ENCODE measurements at regions not wholly inside any gene's neighbourhood (a gene's known extent, or its start where the extent isn't known, plus 50 kb on each side); places are given as distances from the start of the nearest gene placed in this dataset.

- no peak overlapping the region for H3K27ac Mint-ChIP-seq
- peaks cover 10 to 13% of the 10 kb centered on the region in 2 donors for H3K9me3 Mint-ChIP-seq
Observed at GRCh38 chr2:49640630-49641029, 486.3 kb upstream of the FSHR start.

DNA sequence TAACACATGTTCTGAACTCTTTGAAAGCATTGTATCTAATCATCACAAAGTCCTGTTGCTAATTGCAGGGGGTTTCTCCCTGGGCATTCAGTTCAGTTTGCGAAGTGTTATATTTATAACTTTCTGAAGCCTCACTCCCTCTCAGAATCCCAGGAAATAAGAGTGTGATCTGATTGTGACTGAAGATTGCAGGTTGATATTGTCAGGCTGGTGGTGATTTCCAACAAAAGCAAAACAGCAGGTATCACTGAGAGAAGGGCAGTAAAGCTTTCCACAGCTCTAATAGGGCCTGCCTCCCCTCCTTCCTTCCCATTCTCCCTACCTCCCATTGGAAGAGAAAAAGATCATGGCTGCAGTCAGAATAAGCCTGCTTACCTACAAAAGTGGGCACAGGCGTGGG, 466.7 kb upstream of the FSHR start:
- H3K9me3 ChIP-seq (ENCODE audit: control insufficient read depth, insufficient read depth, low read length): no peaks in the 10 kb centered on the region

More at GRCh38 chr2:49640630-49641029, 486.3 kb upstream of the FSHR start:
- WGBS (ENCODE audit: insufficient coverage): 67% methylated on average over 1 of the region's 1 CpG
- H3K27ac ChIP-seq (ENCODE audit: low read length): no peak overlapping the region
- no peaks in the 10 kb centered on the region for H3K4me1 ChIP-seq (ENCODE audit: control insufficient read depth, insufficient read depth, low read length)
- no peak for DNase-seq
- no peaks in the 10 kb centered on the region for H3K9me3 ChIP-seq (ENCODE audit: control insufficient read depth, insufficient read depth, low read length)
- TF ChIP-seq, protein P1, sequence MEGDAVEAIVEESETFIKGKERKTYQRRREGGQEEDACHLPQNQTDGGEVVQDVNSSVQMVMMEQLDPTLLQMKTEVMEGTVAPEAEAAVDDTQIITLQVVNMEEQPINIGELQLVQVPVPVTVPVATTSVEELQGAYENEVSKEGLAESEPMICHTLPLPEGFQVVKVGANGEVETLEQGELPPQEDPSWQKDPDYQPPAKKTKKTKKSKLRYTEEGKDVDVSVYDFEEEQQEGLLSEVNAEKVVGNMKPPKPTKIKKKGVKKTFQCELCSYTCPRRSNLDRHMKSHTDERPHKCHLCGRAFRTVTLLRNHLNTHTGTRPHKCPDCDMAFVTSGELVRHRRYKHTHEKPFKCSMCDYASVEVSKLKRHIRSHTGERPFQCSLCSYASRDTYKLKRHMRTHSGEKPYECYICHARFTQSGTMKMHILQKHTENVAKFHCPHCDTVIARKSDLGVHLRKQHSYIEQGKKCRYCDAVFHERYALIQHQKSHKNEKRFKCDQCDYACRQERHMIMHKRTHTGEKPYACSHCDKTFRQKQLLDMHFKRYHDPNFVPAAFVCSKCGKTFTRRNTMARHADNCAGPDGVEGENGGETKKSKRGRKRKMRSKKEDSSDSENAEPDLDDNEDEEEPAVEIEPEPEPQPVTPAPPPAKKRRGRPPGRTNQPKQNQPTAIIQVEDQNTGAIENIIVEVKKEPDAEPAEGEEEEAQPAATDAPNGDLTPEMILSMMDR (IDR thresholded peaks at IDR 0.05): no peak
- no peak for ATAC-seq
- no peaks in the 10 kb centered on the region for H3K27me3 ChIP-seq (ENCODE audit: control insufficient read depth, insufficient read depth, low read length)
- no peak overlapping the region for H3K4me3 ChIP-seq (ENCODE audit: low read length)
- intact Hi-C loops (cut with micrococcal nuclease): no loop called here
- H3K36me3 Mint-ChIP-seq: no peaks in the 10 kb centered on the region
- no peak overlapping the region for H3K4me3 Mint-ChIP-seq
- no peaks in the 10 kb centered on the region for H3K36me3 ChIP-seq (ENCODE audit: control insufficient read depth, insufficient read depth, low read length)
- H3K4me1 Mint-ChIP-seq: no peaks in the 10 kb centered on the region
- no peaks in the 10 kb centered on the region for H3K27me3 Mint-ChIP-seq (ENCODE audit: low read depth in 2 of 2)

DNA sequence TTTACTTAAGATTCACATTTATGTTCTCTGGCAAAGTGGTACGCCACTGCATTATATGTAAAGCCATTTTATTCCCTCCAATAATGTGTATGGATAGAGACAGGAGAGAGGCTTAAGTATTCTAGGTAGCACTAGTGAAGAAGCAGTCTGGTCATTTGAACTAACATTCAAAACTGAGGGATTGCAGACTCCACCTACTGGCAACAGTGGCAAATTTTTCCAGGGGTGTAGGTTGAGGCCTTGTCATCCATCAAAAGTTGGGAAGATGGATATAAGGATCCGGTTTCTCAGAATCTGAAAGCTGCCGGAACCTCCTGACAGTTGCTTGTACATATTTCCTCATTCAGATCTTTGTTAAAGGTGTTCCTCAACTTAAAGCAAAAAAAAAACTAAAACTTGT, 465.5 kb upstream of the FSHR start:
- intact Hi-C loops (cut with micrococcal nuclease): no loop called here
- H3K4me3 Mint-ChIP-seq: no peak overlapping the region
- H3K9me3 ChIP-seq (ENCODE audit: control insufficient read depth, insufficient read depth, low read length): no peaks in the 10 kb centered on the region
- no peaks in the 10 kb centered on the region for H3K4me1 Mint-ChIP-seq
- H3K27me3 ChIP-seq (ENCODE audit: control insufficient read depth, insufficient read depth, low read length): no peaks in the 10 kb centered on the region
- DNase-seq: no peak
- TF ChIP-seq, protein P1 (IDR thresholded peaks at IDR 0.05): no peak
- no peaks in the 10 kb centered on the region for H3K27me3 Mint-ChIP-seq (ENCODE audit: low read depth in 2 of 2)
- H3K36me3 ChIP-seq (ENCODE audit: control insufficient read depth, insufficient read depth, low read length): no peaks in the 10 kb centered on the region
- no peaks in the 10 kb centered on the region for H3K36me3 Mint-ChIP-seq
- ATAC-seq: no peak
- H3K4me3 ChIP-seq (ENCODE audit: low read length): no peak overlapping the region
- H3K4me1 ChIP-seq (ENCODE audit: control insufficient read depth, insufficient read depth, low read length): no peaks in the 10 kb centered on the region
- no peak overlapping the region for H3K27ac ChIP-seq (ENCODE audit: low read length)
- peaks cover 0 to 2% of the 10 kb centered on the region in 2 donors for H3K9me3 Mint-ChIP-seq
- H3K27ac Mint-ChIP-seq: no peak overlapping the region
- 100% methylated on average over 2 of the region's 3 CpGs for WGBS (ENCODE audit: insufficient coverage)

More for the DNA sequence above, 466.7 kb upstream of the FSHR start:
- Histone ChIP-seq H3K4me3 (ENCODE audit: low read length) (no peak overlapping the region), H3K27ac (ENCODE audit: low read length) (no peak overlapping the region), H3K27me3 (ENCODE audit: control insufficient read depth, insufficient read depth, low read length) (no peaks in the 10 kb centered on the region), H3K4me1 (ENCODE audit: control insufficient read depth, insufficient read depth, low read length) (no peaks in the 10 kb centered on the region), H3K36me3 (ENCODE audit: control insufficient read depth, insufficient read depth, low read length) (no peaks in the 10 kb centered on the region)
- H3K9me3 Mint-ChIP-seq: no peaks in the 10 kb centered on the region
- intact Hi-C loops (cut with micrococcal nuclease): no loop called here
- 53% methylated on average over 1 of the region's 2 CpGs for WGBS (ENCODE audit: insufficient coverage)
- H3K36me3 Mint-ChIP-seq: no peaks in the 10 kb centered on the region
- no peaks in the 10 kb centered on the region for H3K4me1 Mint-ChIP-seq
- no peak overlapping the region for H3K4me3 Mint-ChIP-seq
- DNase-seq (no peak), ATAC-seq (no peak)
- no peak overlapping the region for H3K27ac Mint-ChIP-seq
- H3K27me3 Mint-ChIP-seq (ENCODE audit: low read depth in 2 of 2): no peaks in the 10 kb centered on the region
- TF ChIP-seq, protein P1 (IDR thresholded peaks at IDR 0.05): no peak

DNA sequence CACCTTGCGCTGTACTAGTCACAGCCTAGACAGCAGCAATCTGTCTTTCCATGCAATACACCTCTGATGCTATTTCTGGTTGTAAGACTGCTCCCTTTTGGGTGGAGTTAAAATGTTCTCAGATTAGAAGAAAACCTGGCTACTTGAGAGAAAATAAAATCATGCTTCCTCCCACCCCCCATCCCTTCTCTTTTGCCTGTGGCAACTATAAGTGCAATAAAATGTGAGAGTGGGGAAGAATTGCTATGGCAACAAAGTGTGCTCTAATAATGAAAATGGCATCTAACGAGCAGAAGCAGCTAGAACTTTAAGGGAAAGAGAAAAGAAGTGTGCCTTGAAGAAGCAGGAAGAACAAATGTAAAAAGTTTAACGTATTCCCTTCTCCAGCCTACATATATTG, 464.2 kb upstream of the FSHR start:
- no peak overlapping the region for H3K4me3 ChIP-seq (ENCODE audit: low read length)
- TF ChIP-seq, protein P1 (IDR thresholded peaks at IDR 0.05): no peak
- intact Hi-C loops (cut with micrococcal nuclease): no loop called here
- H3K4me1 ChIP-seq (ENCODE audit: control insufficient read depth, insufficient read depth, low read length): no peaks in the 10 kb centered on the region
- DNase-seq (no peak), ATAC-seq (no peak)
- H3K27ac Mint-ChIP-seq: no peak overlapping the region
- no peaks in the 10 kb centered on the region for H3K9me3 ChIP-seq (ENCODE audit: control insufficient read depth, insufficient read depth, low read length)
- 22% methylated on average over 1 of the region's 3 CpGs for WGBS (ENCODE audit: insufficient coverage)
- peaks cover 2 to 8% of the 10 kb centered on the region in 2 donors for H3K9me3 Mint-ChIP-seq
- no peaks in the 10 kb centered on the region for H3K27me3 Mint-ChIP-seq (ENCODE audit: low read depth in 2 of 2)
- no peaks in the 10 kb centered on the region for H3K4me1 Mint-ChIP-seq
- H3K4me3 Mint-ChIP-seq: no peak overlapping the region
- H3K27ac ChIP-seq (ENCODE audit: low read length): no peak overlapping the region
- H3K27me3 ChIP-seq (ENCODE audit: control insufficient read depth, insufficient read depth, low read length): no peaks in the 10 kb centered on the region
- H3K36me3 Mint-ChIP-seq: no peaks in the 10 kb centered on the region
- no peaks in the 10 kb centered on the region for H3K36me3 ChIP-seq (ENCODE audit: control insufficient read depth, insufficient read depth, low read length)

All from natural killer cell (primary cell).